ENCODE measurements at regions not wholly inside any gene's neighbourhood (a gene's known extent, or its start where the extent isn't known, plus 50 kb on each side); places are given as distances from the start of the nearest gene placed in this dataset.
A peak's percentile ranks its signal among the peaks of the same experiment; 100 is the strongest.
"Not testable (repeated sequence)": the region's sequence is repeated elsewhere in the genome, so short reads cannot be mapped to it uniquely, and the experiment has no call there.

DNA sequence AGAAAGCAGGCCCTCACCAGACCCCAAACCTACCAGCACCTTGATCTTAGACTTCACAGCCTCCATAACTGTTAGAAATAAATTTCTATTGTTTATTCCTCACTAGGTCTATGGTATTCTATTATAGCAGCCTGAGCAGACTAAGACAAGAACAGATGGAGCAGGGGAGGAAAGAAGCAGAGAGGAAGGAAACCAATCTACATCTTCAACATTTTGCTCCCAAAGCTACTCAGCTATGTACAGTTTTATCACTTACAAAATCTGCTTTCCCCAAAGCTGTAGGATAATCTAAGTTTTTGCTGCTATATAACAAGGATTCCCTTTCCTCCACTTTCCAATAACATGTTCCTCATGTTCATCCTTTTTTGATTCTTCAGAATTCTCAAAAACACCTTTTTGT is 274.4 kb upstream of the CHAC2 start:
- no peak for DNase-seq (ENCODE audit: low spot score)

GRCh38 chr2:53490659-53491058 is 276.9 kb upstream of the CHAC2 start:
- peak; percentile 7 for DNase-seq (ENCODE audit: low spot score)

GRCh38 chr2:53486185-53486899 is 281.3 kb upstream of the CHAC2 start:
- DNase-seq (ENCODE audit: low spot score), result not testable (repeated sequence)

- DNase-seq (ENCODE audit: low spot score), result no peak
These were observed 282.4 kb upstream of the CHAC2 start for GRCh38 chr2:53485021-53485728.

- DNase-seq (ENCODE audit: low spot score), result no peak
These were observed 283.1 kb upstream of the CHAC2 start for GRCh38 chr2:53484531-53484930.

DNA sequence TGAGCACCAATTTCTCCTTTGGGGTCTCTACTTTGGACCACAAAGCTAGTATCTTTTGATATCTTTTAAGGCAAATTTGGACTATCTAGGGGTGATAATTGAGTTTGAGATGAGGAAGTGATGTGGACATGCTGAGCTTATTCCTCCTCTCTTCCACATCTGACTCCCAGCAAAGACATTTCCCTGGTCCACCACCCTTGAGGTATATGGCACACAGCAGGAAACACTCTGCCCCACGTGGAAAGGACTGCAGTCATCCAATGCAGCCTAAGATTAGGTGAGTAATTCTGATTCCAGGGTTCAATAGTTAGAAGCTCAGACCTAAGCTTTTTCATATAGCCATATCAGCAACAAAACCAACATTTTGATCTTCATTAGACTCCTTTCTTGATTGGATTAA is 290.1 kb upstream of the CHAC2 start:
- DNase-seq (ENCODE audit: low spot score), result no peak

GRCh38 chr2:53476834-53477233 is 290.8 kb upstream of the CHAC2 start:
- no peak for DNase-seq (ENCODE audit: low spot score)

DNA sequence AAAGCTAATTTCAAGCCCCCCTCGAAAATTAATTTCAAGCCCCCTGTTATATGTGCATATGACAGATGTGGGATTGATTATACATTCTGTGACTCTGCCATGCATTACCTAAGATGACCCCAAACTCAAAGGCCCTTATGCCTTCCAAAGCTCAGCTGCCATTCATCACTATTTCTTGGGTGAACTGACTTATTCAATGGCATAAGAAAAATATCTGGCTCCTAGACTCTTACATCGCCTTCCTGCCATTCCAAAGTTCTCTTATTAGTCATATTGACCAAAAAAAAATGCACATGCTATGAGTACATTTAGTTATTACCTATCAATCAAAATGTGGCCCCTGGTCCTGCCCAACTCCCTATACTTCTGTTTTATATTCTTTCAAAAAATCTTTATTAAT is 291.8 kb upstream of the CHAC2 start:
- DNase-seq (ENCODE audit: low spot score), result no peak

GRCh38 chr2:53475321-53475720 is 292.3 kb upstream of the CHAC2 start:
- DNase-seq (ENCODE audit: low spot score), result no peak

DNA sequence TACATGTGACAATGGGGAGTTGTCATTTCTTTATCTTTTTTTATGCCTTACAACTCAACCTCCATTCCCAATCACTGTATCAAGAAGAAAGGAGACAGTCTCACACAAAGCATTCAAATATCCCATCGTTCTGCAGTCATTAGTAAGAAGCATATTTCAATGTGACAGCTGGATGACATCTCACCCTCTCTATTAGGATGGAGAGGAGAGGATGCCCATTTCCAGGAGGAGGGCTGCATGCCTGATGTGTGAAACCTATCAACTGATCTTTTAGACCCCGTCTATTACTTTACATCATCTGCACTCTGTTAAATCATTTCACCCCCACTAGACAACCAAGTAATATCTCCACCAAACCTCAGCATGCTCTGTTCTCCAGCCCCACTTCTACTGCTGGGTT is 292.7 kb upstream of the CHAC2 start:
- no peak for DNase-seq (ENCODE audit: low spot score)

DNA sequence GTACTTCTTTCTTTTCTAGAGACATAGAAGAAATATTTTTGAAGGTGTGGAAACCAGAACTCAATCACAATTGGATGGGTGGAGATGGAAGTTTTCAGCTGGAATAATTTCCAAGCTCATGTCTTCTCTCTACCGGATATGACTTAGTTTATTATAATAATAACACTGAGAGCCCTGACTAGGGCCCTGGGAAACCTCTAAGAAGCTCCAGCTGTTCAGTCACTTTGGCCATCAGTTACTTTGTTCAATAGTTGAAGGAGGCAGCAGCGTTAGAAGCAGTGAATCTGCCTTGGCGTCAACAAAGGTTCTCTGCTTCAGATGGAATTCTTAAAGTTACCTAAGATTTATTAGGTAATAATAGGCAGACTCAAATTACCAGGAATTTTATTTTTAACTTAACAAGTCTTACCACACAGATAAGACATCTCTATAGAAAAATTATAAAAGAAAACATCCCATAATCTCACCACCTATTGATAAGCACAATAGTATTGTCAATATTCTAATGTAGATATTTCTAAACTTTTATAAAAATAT is 293.8 kb upstream of the CHAC2 start:
- DNase-seq (ENCODE audit: low spot score), result no peak

DNA sequence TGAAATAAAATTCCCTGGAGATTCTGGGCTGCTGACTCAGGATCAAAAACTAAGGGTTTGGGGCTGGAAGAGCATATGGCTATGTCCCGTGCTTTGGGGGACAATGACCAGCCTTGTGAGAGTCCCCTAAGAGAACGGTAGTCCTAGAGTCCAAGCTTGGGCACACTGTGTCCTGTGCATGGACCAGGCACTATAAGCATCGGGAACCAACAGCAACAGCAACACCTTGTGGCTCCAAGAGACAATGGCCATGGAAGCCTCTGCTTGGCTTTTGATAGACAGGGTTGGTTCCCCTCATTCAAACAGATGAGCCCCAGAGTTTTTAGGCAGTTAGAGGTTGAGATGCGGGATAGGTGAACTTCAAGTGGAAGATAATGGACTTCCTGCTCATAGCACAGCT is 294.4 kb upstream of the CHAC2 start:
- no peak for DNase-seq (ENCODE audit: low spot score)

GRCh38 chr2:53467467-53468180 is 300.0 kb upstream of the CHAC2 start:
- DNase-seq (ENCODE audit: low spot score), result no peak

DNA sequence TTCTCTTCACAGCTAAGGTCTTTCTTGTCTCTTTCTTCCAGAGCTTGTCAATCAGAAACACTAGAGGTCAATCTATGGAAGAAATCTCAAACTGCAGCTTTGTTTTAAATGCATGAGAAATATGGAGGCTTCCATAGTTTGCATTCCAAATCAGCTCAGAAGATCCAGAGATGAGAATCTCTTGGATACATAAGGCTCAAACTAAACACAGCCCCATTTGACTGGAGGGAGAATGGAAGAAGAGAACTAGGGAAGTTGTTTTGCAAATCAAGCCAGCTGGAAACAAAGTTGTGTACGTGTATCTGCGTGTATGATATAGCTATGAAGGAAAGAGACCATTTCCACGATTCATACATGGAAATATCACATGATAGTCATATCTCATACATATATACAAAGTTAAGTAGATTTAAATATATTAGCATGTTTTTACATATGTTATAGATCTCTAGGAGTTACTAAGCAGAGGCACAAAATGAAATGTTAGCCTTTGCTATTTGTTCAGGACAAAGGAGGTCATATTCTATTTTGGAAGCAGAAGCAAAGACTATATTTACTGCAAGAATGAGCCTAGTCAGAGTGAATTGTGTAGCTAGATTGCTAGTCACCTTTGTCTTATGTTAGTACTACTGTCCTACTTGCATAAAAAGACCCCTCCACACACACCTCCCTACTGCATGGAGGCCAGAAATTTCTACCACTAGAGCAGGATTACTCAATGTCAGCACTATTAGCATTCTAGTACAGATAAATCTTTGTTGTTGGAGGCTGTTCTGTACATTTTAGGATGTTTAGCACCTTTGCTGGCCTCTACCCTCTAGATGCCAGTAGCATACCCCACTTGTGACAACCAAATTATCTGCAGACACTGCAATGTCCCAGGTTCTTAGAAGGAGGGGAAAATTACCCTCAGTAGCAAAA is 303.5 kb upstream of the CHAC2 start:
- DNase-seq (ENCODE audit: low spot score), result no peak

DNA sequence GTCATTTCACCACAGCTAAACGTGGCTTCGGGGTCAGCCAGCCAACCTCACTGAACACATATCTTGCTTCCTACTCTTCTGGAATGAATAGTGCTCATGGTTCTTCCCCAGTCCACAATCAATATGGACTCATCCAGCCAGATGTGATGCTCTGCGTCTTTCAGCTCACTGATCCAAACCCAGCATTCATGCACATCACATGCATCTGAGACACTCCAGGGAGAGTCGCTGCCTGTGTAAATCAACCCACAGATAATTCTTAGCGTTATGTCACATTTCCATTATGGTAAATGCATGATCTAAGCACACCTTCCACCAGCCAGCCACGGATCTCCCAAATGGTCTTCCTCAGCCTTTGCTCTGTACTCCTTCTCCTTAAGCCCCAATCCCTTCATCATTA is 306.7 kb upstream of the CHAC2 start:
- DNase-seq (ENCODE audit: low spot score), result no peak

DNA sequence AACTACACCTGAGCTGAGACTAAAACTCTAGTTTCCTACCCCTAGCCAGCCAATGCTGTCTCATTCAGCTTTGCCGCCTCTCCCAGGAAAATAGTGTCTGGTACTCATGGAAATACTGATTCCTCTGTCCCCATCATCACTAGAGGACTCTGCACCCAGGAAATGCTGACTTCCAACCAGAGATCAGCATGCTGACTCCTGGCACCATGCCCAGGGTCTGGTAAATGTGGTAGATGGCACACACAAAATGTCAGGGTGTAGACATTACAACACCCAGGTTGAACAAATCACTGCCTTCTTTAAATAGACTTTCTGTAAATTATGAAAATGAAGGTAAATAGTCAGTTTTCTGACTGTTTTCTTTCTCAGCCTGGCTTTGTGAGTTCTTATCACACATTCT is 307.3 kb upstream of the CHAC2 start:
- DNase-seq (ENCODE audit: low spot score), result peak; percentile 81

- no peak for DNase-seq (ENCODE audit: low spot score)
These were observed 312.5 kb upstream of the CHAC2 start for GRCh38 chr2:53455094-53455493.

GRCh38 chr2:53452957-53453748 is 314.5 kb upstream of the CHAC2 start:
- DNase-seq (ENCODE audit: low spot score), result no peak

GRCh38 chr2:53452400-53452799 is 315.2 kb upstream of the CHAC2 start:
- no peak for DNase-seq (ENCODE audit: low spot score)

DNA sequence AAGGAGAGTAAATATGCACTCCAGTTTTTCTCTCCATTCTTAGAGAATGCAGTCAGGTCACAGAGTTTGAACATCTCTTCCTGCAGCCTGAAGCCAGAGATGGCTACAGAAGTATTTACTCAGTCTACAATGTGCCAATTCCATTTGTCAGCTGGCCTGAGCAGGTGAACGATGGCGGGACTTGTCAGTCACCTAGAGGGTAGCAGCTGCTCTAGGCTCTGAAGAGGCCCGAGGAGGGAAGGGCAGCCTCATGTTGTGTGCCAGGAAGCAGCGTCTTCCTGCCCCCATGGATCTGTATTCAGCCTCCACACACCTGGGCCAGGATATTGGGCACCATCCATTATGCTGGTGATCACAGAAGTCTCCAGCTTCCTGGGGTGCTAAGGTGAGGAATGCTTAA is 316.7 kb upstream of the CHAC2 start:
- DNase-seq (ENCODE audit: low spot score), result no peak

- no peak for DNase-seq (ENCODE audit: low spot score)
These were observed 319.0 kb upstream of the CHAC2 start for GRCh38 chr2:53448591-53448990.
